ENCODE measurements at regions not wholly inside any gene's neighbourhood (a gene's known extent, or its start where the extent isn't known, plus 50 kb on each side); places are given as distances from the start of the nearest gene placed in this dataset.

GRCh38 chr6:139640448-139640847 lies 266.0 kb upstream of the CITED2 start:
- DNase-seq, result no peak

GRCh38 chr6:139639507-139639906 lies 265.1 kb upstream of the CITED2 start:
- DNase-seq, result no peak

GRCh38 chr6:139638179-139638941 lies 263.9 kb upstream of the CITED2 start:
- DNase-seq, result no peak

- no peak for DNase-seq
Measured at GRCh38 chr6:139637766-139638165, 263.3 kb upstream of the CITED2 start.

- DNase-seq, result no peak
Measured at GRCh38 chr6:139636391-139636790, 261.9 kb upstream of the CITED2 start.

GRCh38 chr6:139635401-139636130 lies 261.1 kb upstream of the CITED2 start:
- DNase-seq, result no peak

GRCh38 chr6:139632840-139633239 lies 258.4 kb upstream of the CITED2 start:
- DNase-seq, result no peak

- DNase-seq, result peak; percentile 75
Measured at GRCh38 chr6:139628270-139628669, 253.8 kb upstream of the CITED2 start.

- DNase-seq, result no peak
Measured at GRCh38 chr6:139627091-139627490, 252.6 kb upstream of the CITED2 start.

GRCh38 chr6:139625998-139626975 lies 251.8 kb upstream of the CITED2 start:
- DNase-seq, result no peak

- no peak for DNase-seq
Measured at GRCh38 chr6:139625081-139625939, 250.9 kb upstream of the CITED2 start.

GRCh38 chr6:139623372-139623771 lies 248.9 kb upstream of the CITED2 start:
- no peak for DNase-seq

GRCh38 chr6:139613496-139613895 lies 239.0 kb upstream of the CITED2 start:
- no peak for DNase-seq

GRCh38 chr6:139612135-139612465 lies 237.7 kb upstream of the CITED2 start:
- no peak for DNase-seq

GRCh38 chr6:139611327-139612134 lies 237.1 kb upstream of the CITED2 start:
- no peak for DNase-seq

- no peak for DNase-seq
Measured at GRCh38 chr6:139608466-139609261, 234.2 kb upstream of the CITED2 start.

GRCh38 chr6:139605350-139605749 lies 230.9 kb upstream of the CITED2 start:
- no peak for DNase-seq

- no peak for DNase-seq
Measured at GRCh38 chr6:139603581-139603980, 229.1 kb upstream of the CITED2 start.

- DNase-seq, result no peak
Measured at GRCh38 chr6:139602577-139602976, 228.1 kb upstream of the CITED2 start.
